WTC11 (cell line): ENCODE measurements at regions not wholly inside any gene's neighbourhood (a gene's known extent, or its start where the extent isn't known, plus 50 kb on each side); places are given as distances from the start of the nearest gene placed in this dataset.

ENCODE experiments used
- ATAC-seq: fragments of 200-7000 bp; cut with Tn5 transposase; 2 replicates; pipeline ENCODE4 v1.10.0; 2021; ENCODE audit warnings: mild to moderate bottlenecking, moderate library complexity
- CTCF ChIA-PET: fragments of 300-600 bp; sonication (Branson Sonifier 250); formaldehyde crosslinking; loops from one replicate; lab custom pipeline; 2021; ENCODE audit warnings: antibody characterized with exemption; lab: Charles Lee
- POLR2A ChIA-PET: fragments of 350-600 bp; sonication (Branson Sonifier 250); formaldehyde crosslinking; loops from one replicate; lab custom pipeline; 2021; ENCODE audit warnings: antibody characterized with exemption; lab: Charles Lee
- DNase-seq: peaks from one replicate; pipeline ENCODE4 v3.0.0; 2021; ENCODE audit warnings: low spot score
- H3K27ac Mint-ChIP-seq: 2 replicates; pipeline ENCODE4 v1.8.0; 2021; ENCODE audit warnings: mixed read lengths
- H3K27me3 Mint-ChIP-seq: 2 replicates; pipeline ENCODE4 v1.8.0; 2021; ENCODE audit warnings: low read depth, mild to moderate bottlenecking, moderate library complexity, mixed read lengths
- H3K36me3 Mint-ChIP-seq: 2 replicates; pipeline ENCODE4 v1.8.0; 2021; ENCODE audit warnings: mixed read lengths
- H3K4me1 Mint-ChIP-seq: 2 replicates; pipeline ENCODE4 v1.8.0; 2022; ENCODE audit warnings: mixed read lengths
- H3K4me3 Mint-ChIP-seq: 2 replicates; pipeline ENCODE4 v1.8.0; 2021; ENCODE audit warnings: mild to moderate bottlenecking, moderate library complexity, mixed read lengths
- H3K9me3 Mint-ChIP-seq: 2 replicates; pipeline ENCODE4 v1.8.0; 2021; ENCODE audit warnings: mixed read lengths
- CREB1 ChIP-seq: sonication (generic); formaldehyde crosslinking; IDR thresholded peaks from 2 replicates; pipeline ENCODE4 v1.8.0; 2023; ENCODE audit warnings: mild to moderate bottlenecking, missing genetic modification reagents
- GABPB1 ChIP-seq: sonication (generic); formaldehyde crosslinking; IDR thresholded peaks from 2 replicates; pipeline ENCODE4 v1.8.1; 2023; ENCODE audit warnings: mild to moderate bottlenecking, missing genetic modification reagents
- GRHL2 ChIP-seq: fragments of 250-450 bp; sonication (Bioruptor Pico); IDR thresholded peaks from 2 replicates; pipeline ENCODE4 v1.8.0; 2022; ENCODE audit warnings: mild to moderate bottlenecking, moderate library complexity; ENCODE audit not compliant: insufficient replicate concordance, severe bottlenecking
- GTF2I ChIP-seq: fragments of 250-450 bp; sonication (Bioruptor Pico); conservative IDR thresholded peaks from 2 replicates; pipeline ENCODE4 v1.4.0; 2021; ENCODE audit warnings: mild to moderate bottlenecking
- IRF2 ChIP-seq: sonication (generic); formaldehyde crosslinking; IDR thresholded peaks from 2 replicates; pipeline ENCODE4 v1.8.0; 2022; ENCODE audit warnings: low read depth, missing genetic modification reagents, borderline replicate concordance
- KAT7 ChIP-seq: sonication (generic); formaldehyde crosslinking; IDR thresholded peaks from 2 replicates; pipeline ENCODE4 v1.8.1; 2023; ENCODE audit warnings: missing genetic modification reagents, mild to moderate bottlenecking, borderline replicate concordance
- MYBL2 ChIP-seq: sonication (generic); formaldehyde crosslinking; IDR thresholded peaks from 2 replicates; pipeline ENCODE4 v1.8.1; 2023; ENCODE audit warnings: mild to moderate bottlenecking, moderate library complexity, missing genetic modification reagents
- NFATC4 ChIP-seq: fragments of 250-450 bp; sonication (Bioruptor Pico); IDR thresholded peaks from 2 replicates; pipeline ENCODE4 v1.9.0; 2021; ENCODE audit warnings: mild to moderate bottlenecking
- SMAD3 ChIP-seq: sonication (generic); formaldehyde crosslinking; IDR thresholded peaks from 2 replicates; pipeline ENCODE4 v1.8.0; 2022; ENCODE audit warnings: missing genetic modification reagents, mild to moderate bottlenecking, borderline replicate concordance
- SOX15 ChIP-seq: fragments of 250-450 bp; sonication (Bioruptor Pico); IDR thresholded peaks from 2 replicates; pipeline ENCODE4 v1.9.0; 2021; ENCODE audit warnings: mild to moderate bottlenecking
- TEAD1 ChIP-seq: sonication (generic); formaldehyde crosslinking; IDR thresholded peaks from 2 replicates; pipeline ENCODE4 v1.8.0; 2022; ENCODE audit warnings: mild to moderate bottlenecking, missing genetic modification reagents
- ZNF138 ChIP-seq: sonication (generic); formaldehyde crosslinking; conservative IDR thresholded peaks from 2 replicates; pipeline ENCODE4 v1.8.1; 2022; ENCODE audit warnings: mild to moderate bottlenecking, moderate library complexity, missing genetic modification reagents
- ZNF317 ChIP-seq: sonication (generic); formaldehyde crosslinking; IDR thresholded peaks from 2 replicates; pipeline ENCODE4 v1.8.1; 2023; ENCODE audit warnings: low read depth, mild to moderate bottlenecking, moderate library complexity, missing genetic modification reagents, borderline replicate concordance
- ZNF396 ChIP-seq: fragments of 250-450 bp; sonication (Bioruptor Pico); IDR thresholded peaks from 2 replicates; pipeline ENCODE4 v1.8.0; 2021; ENCODE audit warnings: mild to moderate bottlenecking, moderate library complexity, borderline replicate concordance
- TF ChIP-seq, protein P1 (sequence below): sonication (generic); formaldehyde crosslinking; IDR thresholded peaks from 2 replicates; pipeline ENCODE4 v1.8.0; 2023; ENCODE audit warnings: mild to moderate bottlenecking, missing genetic modification reagents
- TF ChIP-seq, protein P2 (sequence below): sonication (generic); formaldehyde crosslinking; IDR thresholded peaks from 2 replicates; pipeline ENCODE4 v1.8.0; 2023; ENCODE audit warnings: missing genetic modification reagents, mild to moderate bottlenecking, borderline replicate concordance
- TF ChIP-seq, protein P3 (sequence below): sonication (generic); formaldehyde crosslinking; IDR thresholded peaks from 2 replicates; pipeline ENCODE4 v1.8.1; 2023; ENCODE audit warnings: mild to moderate bottlenecking, missing genetic modification reagents, moderate library complexity
- TF ChIP-seq, protein P4 (sequence below): sonication (generic); formaldehyde crosslinking; conservative IDR thresholded peaks from 2 replicates; pipeline ENCODE4 v1.8.1; 2023; ENCODE audit warnings: mild to moderate bottlenecking, low read depth, missing genetic modification reagents, moderate library complexity

DNA sequence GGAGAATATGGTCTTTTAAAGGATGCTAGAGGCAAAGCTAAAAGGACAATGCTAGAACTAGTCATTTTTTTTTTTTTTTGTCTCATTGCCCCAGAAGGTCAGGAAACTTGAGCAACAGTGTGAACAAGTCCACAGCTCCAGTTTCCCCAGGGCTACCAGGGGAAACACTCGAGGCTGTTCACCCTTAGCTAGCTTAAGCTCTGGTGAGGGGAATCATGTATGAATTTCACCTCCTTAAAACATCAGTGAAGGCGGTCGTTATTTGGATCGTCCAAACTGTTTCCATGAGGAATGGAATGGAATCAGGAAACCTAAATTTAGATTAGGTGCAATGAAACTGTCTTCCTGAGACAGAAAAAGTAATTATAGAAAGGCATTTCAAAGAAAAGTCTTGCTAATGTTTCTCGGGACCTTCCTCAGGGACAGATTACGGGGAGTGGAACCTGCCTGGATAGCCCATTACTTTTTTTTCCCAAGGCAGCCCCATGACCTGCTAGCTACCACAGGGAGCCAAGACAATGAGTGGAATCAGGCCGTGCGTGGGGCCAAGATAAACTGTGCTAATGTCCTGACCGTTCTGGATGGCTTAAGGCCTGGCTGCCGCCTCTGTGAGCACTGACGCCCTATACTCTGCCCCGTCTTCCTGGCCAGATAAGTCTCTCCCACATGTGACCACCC lies 164.8 kb upstream of the SGK1 start:
- ATAC-seq, result no peak
- no peak for DNase-seq
- TF ChIP-seq SOX15 (CRISPR knock-in tag) (no peak), TEAD1 (CRISPR knock-in tag) (no peak), GABPB1 (CRISPR knock-in tag) (no peak), CREB1 (CRISPR knock-in tag) (no peak), ZNF317 (no peak), SMAD3 (CRISPR knock-in tag) (no peak)
- TF ChIP-seq, protein P1, sequence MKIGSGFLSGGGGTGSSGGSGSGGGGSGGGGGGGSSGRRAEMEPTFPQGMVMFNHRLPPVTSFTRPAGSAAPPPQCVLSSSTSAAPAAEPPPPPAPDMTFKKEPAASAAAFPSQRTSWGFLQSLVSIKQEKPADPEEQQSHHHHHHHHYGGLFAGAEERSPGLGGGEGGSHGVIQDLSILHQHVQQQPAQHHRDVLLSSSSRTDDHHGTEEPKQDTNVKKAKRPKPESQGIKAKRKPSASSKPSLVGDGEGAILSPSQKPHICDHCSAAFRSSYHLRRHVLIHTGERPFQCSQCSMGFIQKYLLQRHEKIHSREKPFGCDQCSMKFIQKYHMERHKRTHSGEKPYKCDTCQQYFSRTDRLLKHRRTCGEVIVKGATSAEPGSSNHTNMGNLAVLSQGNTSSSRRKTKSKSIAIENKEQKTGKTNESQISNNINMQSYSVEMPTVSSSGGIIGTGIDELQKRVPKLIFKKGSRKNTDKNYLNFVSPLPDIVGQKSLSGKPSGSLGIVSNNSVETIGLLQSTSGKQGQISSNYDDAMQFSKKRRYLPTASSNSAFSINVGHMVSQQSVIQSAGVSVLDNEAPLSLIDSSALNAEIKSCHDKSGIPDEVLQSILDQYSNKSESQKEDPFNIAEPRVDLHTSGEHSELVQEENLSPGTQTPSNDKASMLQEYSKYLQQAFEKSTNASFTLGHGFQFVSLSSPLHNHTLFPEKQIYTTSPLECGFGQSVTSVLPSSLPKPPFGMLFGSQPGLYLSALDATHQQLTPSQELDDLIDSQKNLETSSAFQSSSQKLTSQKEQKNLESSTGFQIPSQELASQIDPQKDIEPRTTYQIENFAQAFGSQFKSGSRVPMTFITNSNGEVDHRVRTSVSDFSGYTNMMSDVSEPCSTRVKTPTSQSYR (CRISPR knock-in tag), result no peak
- TF ChIP-seq, protein P2, sequence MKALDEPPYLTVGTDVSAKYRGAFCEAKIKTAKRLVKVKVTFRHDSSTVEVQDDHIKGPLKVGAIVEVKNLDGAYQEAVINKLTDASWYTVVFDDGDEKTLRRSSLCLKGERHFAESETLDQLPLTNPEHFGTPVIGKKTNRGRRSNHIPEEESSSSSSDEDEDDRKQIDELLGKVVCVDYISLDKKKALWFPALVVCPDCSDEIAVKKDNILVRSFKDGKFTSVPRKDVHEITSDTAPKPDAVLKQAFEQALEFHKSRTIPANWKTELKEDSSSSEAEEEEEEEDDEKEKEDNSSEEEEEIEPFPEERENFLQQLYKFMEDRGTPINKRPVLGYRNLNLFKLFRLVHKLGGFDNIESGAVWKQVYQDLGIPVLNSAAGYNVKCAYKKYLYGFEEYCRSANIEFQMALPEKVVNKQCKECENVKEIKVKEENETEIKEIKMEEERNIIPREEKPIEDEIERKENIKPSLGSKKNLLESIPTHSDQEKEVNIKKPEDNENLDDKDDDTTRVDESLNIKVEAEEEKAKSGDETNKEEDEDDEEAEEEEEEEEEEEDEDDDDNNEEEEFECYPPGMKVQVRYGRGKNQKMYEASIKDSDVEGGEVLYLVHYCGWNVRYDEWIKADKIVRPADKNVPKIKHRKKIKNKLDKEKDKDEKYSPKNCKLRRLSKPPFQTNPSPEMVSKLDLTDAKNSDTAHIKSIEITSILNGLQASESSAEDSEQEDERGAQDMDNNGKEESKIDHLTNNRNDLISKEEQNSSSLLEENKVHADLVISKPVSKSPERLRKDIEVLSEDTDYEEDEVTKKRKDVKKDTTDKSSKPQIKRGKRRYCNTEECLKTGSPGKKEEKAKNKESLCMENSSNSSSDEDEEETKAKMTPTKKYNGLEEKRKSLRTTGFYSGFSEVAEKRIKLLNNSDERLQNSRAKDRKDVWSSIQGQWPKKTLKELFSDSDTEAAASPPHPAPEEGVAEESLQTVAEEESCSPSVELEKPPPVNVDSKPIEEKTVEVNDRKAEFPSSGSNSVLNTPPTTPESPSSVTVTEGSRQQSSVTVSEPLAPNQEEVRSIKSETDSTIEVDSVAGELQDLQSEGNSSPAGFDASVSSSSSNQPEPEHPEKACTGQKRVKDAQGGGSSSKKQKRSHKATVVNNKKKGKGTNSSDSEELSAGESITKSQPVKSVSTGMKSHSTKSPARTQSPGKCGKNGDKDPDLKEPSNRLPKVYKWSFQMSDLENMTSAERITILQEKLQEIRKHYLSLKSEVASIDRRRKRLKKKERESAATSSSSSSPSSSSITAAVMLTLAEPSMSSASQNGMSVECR (CRISPR knock-in tag), result no peak
- peaks cover 14% of the 10 kb centered on the region for H3K4me1 Mint-ChIP-seq
- peaks cover 13% of the 10 kb centered on the region for H3K9me3 Mint-ChIP-seq
- no peaks in the 10 kb centered on the region; the same call in 1 of the 2 replicates for H3K27me3 Mint-ChIP-seq
- H3K4me3 Mint-ChIP-seq, result no peak overlapping the region
- H3K27ac Mint-ChIP-seq, result no peak overlapping the region
- no peaks in the 10 kb centered on the region for H3K36me3 Mint-ChIP-seq
- POLR2A ChIA-PET, result no interaction called here
- CTCF ChIA-PET, result no interaction called here

DNA sequence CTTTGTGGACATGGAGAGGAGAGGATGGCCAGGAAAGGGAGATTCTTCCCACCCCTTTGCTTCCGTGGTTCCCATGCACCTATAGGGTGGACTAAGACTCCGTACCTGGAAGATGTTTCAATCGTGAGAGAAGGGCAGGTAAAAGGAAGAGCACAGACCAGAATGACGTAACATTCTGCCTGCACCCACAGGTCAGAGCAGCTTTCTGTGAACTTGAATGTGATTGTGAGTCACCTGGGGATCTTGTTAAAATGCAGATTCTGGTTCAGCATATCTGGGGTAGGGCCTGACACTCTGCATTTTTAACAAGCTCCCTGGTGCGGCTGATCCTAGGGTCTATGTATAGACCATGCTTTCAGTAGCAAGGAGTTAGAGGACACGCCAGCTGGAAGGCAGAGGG lies 164.1 kb upstream of the SGK1 start:
- Mint-ChIP-seq H3K9me3 (peaks cover 12% of the 10 kb centered on the region), H3K4me3 (no peak overlapping the region), H3K27ac (no peak overlapping the region), H3K36me3 (no peaks in the 10 kb centered on the region), H3K4me1 (peaks cover 14% of the 10 kb centered on the region), H3K27me3 (no peaks in the 10 kb centered on the region; the same call in 1 of the 2 replicates)
- ATAC-seq (no peak; the same call in 1 of the 2 replicates), DNase-seq (no peak)
- CTCF ChIA-PET, result no interaction called here
- no peak for TF ChIP-seq MYBL2 (CRISPR knock-in tag)
- TF ChIP-seq ZNF138 (CRISPR knock-in tag), result no peak
- no peak for TF ChIP-seq NFATC4 (CRISPR knock-in tag)
- TF ChIP-seq, protein P3, sequence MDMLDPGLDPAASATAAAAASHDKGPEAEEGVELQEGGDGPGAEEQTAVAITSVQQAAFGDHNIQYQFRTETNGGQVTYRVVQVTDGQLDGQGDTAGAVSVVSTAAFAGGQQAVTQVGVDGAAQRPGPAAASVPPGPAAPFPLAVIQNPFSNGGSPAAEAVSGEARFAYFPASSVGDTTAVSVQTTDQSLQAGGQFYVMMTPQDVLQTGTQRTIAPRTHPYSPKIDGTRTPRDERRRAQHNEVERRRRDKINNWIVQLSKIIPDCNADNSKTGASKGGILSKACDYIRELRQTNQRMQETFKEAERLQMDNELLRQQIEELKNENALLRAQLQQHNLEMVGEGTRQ (CRISPR knock-in tag), result no peak
- TF ChIP-seq IRF2 (CRISPR knock-in tag), result no peak
- TF ChIP-seq GRHL2 (CRISPR knock-in tag), result no peak
- no peak for TF ChIP-seq KAT7 (CRISPR knock-in tag)
- TF ChIP-seq, protein P4, sequence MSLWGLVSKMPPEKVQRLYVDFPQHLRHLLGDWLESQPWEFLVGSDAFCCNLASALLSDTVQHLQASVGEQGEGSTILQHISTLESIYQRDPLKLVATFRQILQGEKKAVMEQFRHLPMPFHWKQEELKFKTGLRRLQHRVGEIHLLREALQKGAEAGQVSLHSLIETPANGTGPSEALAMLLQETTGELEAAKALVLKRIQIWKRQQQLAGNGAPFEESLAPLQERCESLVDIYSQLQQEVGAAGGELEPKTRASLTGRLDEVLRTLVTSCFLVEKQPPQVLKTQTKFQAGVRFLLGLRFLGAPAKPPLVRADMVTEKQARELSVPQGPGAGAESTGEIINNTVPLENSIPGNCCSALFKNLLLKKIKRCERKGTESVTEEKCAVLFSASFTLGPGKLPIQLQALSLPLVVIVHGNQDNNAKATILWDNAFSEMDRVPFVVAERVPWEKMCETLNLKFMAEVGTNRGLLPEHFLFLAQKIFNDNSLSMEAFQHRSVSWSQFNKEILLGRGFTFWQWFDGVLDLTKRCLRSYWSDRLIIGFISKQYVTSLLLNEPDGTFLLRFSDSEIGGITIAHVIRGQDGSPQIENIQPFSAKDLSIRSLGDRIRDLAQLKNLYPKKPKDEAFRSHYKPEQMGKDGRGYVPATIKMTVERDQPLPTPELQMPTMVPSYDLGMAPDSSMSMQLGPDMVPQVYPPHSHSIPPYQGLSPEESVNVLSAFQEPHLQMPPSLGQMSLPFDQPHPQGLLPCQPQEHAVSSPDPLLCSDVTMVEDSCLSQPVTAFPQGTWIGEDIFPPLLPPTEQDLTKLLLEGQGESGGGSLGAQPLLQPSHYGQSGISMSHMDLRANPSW (CRISPR knock-in tag), result no peak
- no peak for TF ChIP-seq GTF2I (CRISPR knock-in tag)
- TF ChIP-seq ZNF396 (CRISPR knock-in tag), result no peak
- POLR2A ChIA-PET, result no interaction called here
